ENCODE measurements at regions not wholly inside any gene's neighbourhood (a gene's known extent, or its start where the extent isn't known, plus 50 kb on each side); places are given as distances from the start of the nearest gene placed in this dataset.

GRCh38 chrX:13903405-13903804, 86.5 kb upstream of the GPM6B start:
- Histone ChIP-seq H3K4me3 (no peak overlapping the region), H3K4me1 (ENCODE audit: insufficient read depth) (no peaks in the 10 kb centered on the region), H3K79me2 (no peaks in the 10 kb centered on the region), H3K27ac (no peak overlapping the region), H4K20me1 (ENCODE audit: insufficient read depth, poor library complexity, severe bottlenecking) (no peaks in the 10 kb centered on the region), H3K27me3 (no peaks in the 10 kb centered on the region), H3K9me2 (replicated peaks; ENCODE audit: insufficient read depth) (no peaks in the 10 kb centered on the region), H3K9me3 (ENCODE audit: low read depth) (no peaks in the 10 kb centered on the region), H2AFZ (no peak overlapping the region), H3K4me2 (no peak overlapping the region), H3K36me3 (replicated peaks; ENCODE audit: insufficient read depth, low read depth) (no peaks in the 10 kb centered on the region)
- WGBS (ENCODE audit: low lambda C conversion rate, missing lambda C conversion rate): 79% methylated on average over 8 of the region's 8 CpGs
- TF ChIP-seq EZH2phosphoT487 (IDR thresholded peaks at IDR 0.05; ENCODE audit: low read depth, severe bottlenecking, unreplicated experiment) (no peak), CTCF (IDR thresholded peaks at IDR 0.05; ENCODE audit: poor library complexity) (no peak), EZH2 (IDR thresholded peaks at IDR 0.05; ENCODE audit: borderline replicate concordance) (no peak)
- no peak for DNase-seq (ENCODE audit: low spot score)

- no peak for TF ChIP-seq EZH2phosphoT487 (IDR thresholded peaks at IDR 0.05; ENCODE audit: low read depth, severe bottlenecking, unreplicated experiment)
- no peak for TF ChIP-seq EZH2 (IDR thresholded peaks at IDR 0.05; ENCODE audit: borderline replicate concordance)
- TF ChIP-seq CTCF (IDR thresholded peaks at IDR 0.05; ENCODE audit: poor library complexity): no peak
- Histone ChIP-seq H3K9me2 (replicated peaks; ENCODE audit: insufficient read depth) (no peaks in the 10 kb centered on the region), H3K4me3 (no peak overlapping the region), H3K4me2 (no peak overlapping the region), H4K20me1 (ENCODE audit: insufficient read depth, poor library complexity, severe bottlenecking) (no peaks in the 10 kb centered on the region), H3K27me3 (no peaks in the 10 kb centered on the region), H3K9me3 (ENCODE audit: low read depth) (no peaks in the 10 kb centered on the region), H3K79me2 (no peaks in the 10 kb centered on the region), H3K27ac (no peak overlapping the region), H2AFZ (no peak overlapping the region), H3K4me1 (ENCODE audit: insufficient read depth) (no peaks in the 10 kb centered on the region), H3K36me3 (replicated peaks; ENCODE audit: insufficient read depth, low read depth) (no peaks in the 10 kb centered on the region)
- 74% methylated on average over 3 of the region's 3 CpGs for WGBS (ENCODE audit: low lambda C conversion rate, missing lambda C conversion rate)
- DNase-seq (ENCODE audit: low spot score): no peak
Observed at GRCh38 chrX:13902406-13902805, 85.5 kb upstream of the GPM6B start.

GRCh38 chrX:13901354-13901753, 84.5 kb upstream of the GPM6B start:
- Histone ChIP-seq H3K79me2 (no peaks in the 10 kb centered on the region), H3K4me1 (ENCODE audit: insufficient read depth) (no peaks in the 10 kb centered on the region), H3K27me3 (no peaks in the 10 kb centered on the region), H3K4me2 (no peak overlapping the region), H2AFZ (no peak overlapping the region), H3K9me2 (replicated peaks; ENCODE audit: insufficient read depth) (no peaks in the 10 kb centered on the region), H3K36me3 (replicated peaks; ENCODE audit: insufficient read depth, low read depth) (no peaks in the 10 kb centered on the region), H4K20me1 (ENCODE audit: insufficient read depth, poor library complexity, severe bottlenecking) (no peaks in the 10 kb centered on the region), H3K4me3 (no peak overlapping the region), H3K27ac (no peak overlapping the region), H3K9me3 (ENCODE audit: low read depth) (no peaks in the 10 kb centered on the region)
- no peak for DNase-seq (ENCODE audit: low spot score)
- 68% methylated on average over 2 of the region's 2 CpGs for WGBS (ENCODE audit: low lambda C conversion rate, missing lambda C conversion rate)
- no peak for TF ChIP-seq EZH2 (IDR thresholded peaks at IDR 0.05; ENCODE audit: borderline replicate concordance)
- TF ChIP-seq CTCF (IDR thresholded peaks at IDR 0.05; ENCODE audit: poor library complexity): no peak
- TF ChIP-seq EZH2phosphoT487 (IDR thresholded peaks at IDR 0.05; ENCODE audit: low read depth, severe bottlenecking, unreplicated experiment): no peak

GRCh38 chrX:13900351-13900750, 83.5 kb upstream of the GPM6B start:
- H3K27ac ChIP-seq: no peak overlapping the region

More at GRCh38 chrX:13900351-13900750, 83.5 kb upstream of the GPM6B start:
- no peak overlapping the region for H2AFZ ChIP-seq
- H3K27me3 ChIP-seq: no peaks in the 10 kb centered on the region
- DNase-seq (ENCODE audit: low spot score): no peak
- H3K9me2 ChIP-seq (replicated peaks; ENCODE audit: insufficient read depth): no peaks in the 10 kb centered on the region
- no peaks in the 10 kb centered on the region for H3K79me2 ChIP-seq
- no peaks in the 10 kb centered on the region for H4K20me1 ChIP-seq (ENCODE audit: insufficient read depth, poor library complexity, severe bottlenecking)
- WGBS (ENCODE audit: low lambda C conversion rate, missing lambda C conversion rate): 70% methylated on average over 10 of the region's 10 CpGs
- H3K9me3 ChIP-seq (ENCODE audit: low read depth): no peaks in the 10 kb centered on the region
- H3K4me3 ChIP-seq: no peak overlapping the region
- H3K4me2 ChIP-seq: no peak overlapping the region
- TF ChIP-seq CTCF (IDR thresholded peaks at IDR 0.05; ENCODE audit: poor library complexity) (no peak), EZH2 (IDR thresholded peaks at IDR 0.05; ENCODE audit: borderline replicate concordance) (no peak), EZH2phosphoT487 (IDR thresholded peaks at IDR 0.05; ENCODE audit: low read depth, severe bottlenecking, unreplicated experiment) (no peak)
- no peaks in the 10 kb centered on the region for H3K4me1 ChIP-seq (ENCODE audit: insufficient read depth)
- no peaks in the 10 kb centered on the region for H3K36me3 ChIP-seq (replicated peaks; ENCODE audit: insufficient read depth, low read depth)

Measured in hepatocyte (in vitro differentiated cells).